HG03025 (cell line): ENCODE measurements at regions not wholly inside any gene's neighbourhood (a gene's known extent, or its start where the extent isn't known, plus 50 kb on each side); places are given as distances from the start of the nearest gene placed in this dataset.

ENCODE experiments used
- ATAC-seq: cut with Tn5 transposase; IDR thresholded peaks from one replicate; pipeline ENCODE4 v1.9.1; 2021; ENCODE audit warnings: mild to moderate bottlenecking, moderate library complexity; ENCODE audit not compliant: unreplicated experiment, low FRiP score

GRCh38 chr2:71801556-71801955 is 346.1 kb downstream of the CYP26B1 start:
- no peak for ATAC-seq

GRCh38 chr2:71800851-71801250 is 346.8 kb downstream of the CYP26B1 start:
- no peak for ATAC-seq

- ATAC-seq: no peak
Observed at GRCh38 chr2:71800106-71800809, 346.9 kb downstream of the DYSF start.

- ATAC-seq: no peak
Observed at GRCh38 chr2:71799013-71799575, 345.7 kb downstream of the DYSF start.

GRCh38 chr2:71798266-71799012 is 345.1 kb downstream of the DYSF start:
- no peak for ATAC-seq

GRCh38 chr2:71797035-71797810 is 343.9 kb downstream of the DYSF start:
- no peak for ATAC-seq

GRCh38 chr2:71796174-71796593 is 342.8 kb downstream of the DYSF start:
- ATAC-seq: no peak

- no peak for ATAC-seq
Observed at GRCh38 chr2:71795486-71795885, 342.1 kb downstream of the DYSF start.

GRCh38 chr2:71794611-71795010 is 341.2 kb downstream of the DYSF start:
- ATAC-seq: no peak

GRCh38 chr2:71793926-71794325 is 340.6 kb downstream of the DYSF start:
- no peak for ATAC-seq

- ATAC-seq: no peak
Observed at GRCh38 chr2:71792926-71793761, 339.8 kb downstream of the DYSF start.

- ATAC-seq: no peak
Observed at GRCh38 chr2:71791501-71792135, 338.3 kb downstream of the DYSF start.

GRCh38 chr2:71791061-71791450 is 337.7 kb downstream of the DYSF start:
- no peak for ATAC-seq

GRCh38 chr2:71790226-71791060 is 337.1 kb downstream of the DYSF start:
- no peak for ATAC-seq

- ATAC-seq: no peak
Observed at GRCh38 chr2:71789556-71790204, 336.3 kb downstream of the DYSF start.

- no peak for ATAC-seq
Observed at GRCh38 chr2:71788601-71789240, 335.4 kb downstream of the DYSF start.

GRCh38 chr2:71788186-71788525 is 334.8 kb downstream of the DYSF start:
- no peak for ATAC-seq
